ENCODE measurements at regions not wholly inside any gene's neighbourhood (a gene's known extent, or its start where the extent isn't known, plus 50 kb on each side); places are given as distances from the start of the nearest gene placed in this dataset.

DNA sequence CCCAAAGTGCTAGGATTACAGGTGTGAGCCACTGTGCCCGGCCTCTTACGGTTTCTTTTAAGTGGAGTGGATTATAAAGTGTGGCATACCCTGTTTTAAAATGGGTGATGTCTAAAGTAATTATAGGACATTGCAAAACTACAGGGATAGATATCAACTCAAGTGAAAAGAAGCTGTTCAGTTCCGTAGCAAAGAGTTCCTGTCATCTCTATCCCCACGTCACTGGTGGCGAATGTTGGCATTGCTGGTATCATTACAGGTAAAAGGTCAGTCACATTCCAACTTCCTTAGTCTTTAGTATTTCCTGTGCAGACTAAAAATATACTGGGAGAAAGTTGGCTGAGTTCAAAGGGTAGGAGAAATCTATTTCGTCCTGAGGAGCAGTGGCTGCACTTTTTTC, 95.6 kb upstream of the SLC38A2 start:
- TF ChIP-seq POLR2A (IDR thresholded peaks at IDR 0.05): peak; percentile 20
- TF ChIP-seq, protein P1, sequence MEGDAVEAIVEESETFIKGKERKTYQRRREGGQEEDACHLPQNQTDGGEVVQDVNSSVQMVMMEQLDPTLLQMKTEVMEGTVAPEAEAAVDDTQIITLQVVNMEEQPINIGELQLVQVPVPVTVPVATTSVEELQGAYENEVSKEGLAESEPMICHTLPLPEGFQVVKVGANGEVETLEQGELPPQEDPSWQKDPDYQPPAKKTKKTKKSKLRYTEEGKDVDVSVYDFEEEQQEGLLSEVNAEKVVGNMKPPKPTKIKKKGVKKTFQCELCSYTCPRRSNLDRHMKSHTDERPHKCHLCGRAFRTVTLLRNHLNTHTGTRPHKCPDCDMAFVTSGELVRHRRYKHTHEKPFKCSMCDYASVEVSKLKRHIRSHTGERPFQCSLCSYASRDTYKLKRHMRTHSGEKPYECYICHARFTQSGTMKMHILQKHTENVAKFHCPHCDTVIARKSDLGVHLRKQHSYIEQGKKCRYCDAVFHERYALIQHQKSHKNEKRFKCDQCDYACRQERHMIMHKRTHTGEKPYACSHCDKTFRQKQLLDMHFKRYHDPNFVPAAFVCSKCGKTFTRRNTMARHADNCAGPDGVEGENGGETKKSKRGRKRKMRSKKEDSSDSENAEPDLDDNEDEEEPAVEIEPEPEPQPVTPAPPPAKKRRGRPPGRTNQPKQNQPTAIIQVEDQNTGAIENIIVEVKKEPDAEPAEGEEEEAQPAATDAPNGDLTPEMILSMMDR (IDR thresholded peaks at IDR 0.05): peak in 1 of 4 donors; percentile 28

Data from right lobe of liver (tissue), 4 donors.